GM12874 (cell line): ENCODE measurements at regions not wholly inside any gene's neighbourhood (a gene's known extent, or its start where the extent isn't known, plus 50 kb on each side); places are given as distances from the start of the nearest gene placed in this dataset.

ENCODE experiments used
- CTCF ChIP-seq: IDR thresholded peaks from 2 replicates; pipeline ENCODE4 v1.5.1; 2011; ENCODE audit warnings: low read depth, mild to moderate bottlenecking, control low read depth, low read length, moderate library complexity; ENCODE audit not compliant: insufficient read depth

- TF ChIP-seq CTCF: no peak
These were observed 1021.6 kb downstream of the NCAM2 start for GRCh38 chr21:22019766-22020165.

- TF ChIP-seq CTCF: no peak
These were observed 1022.0 kb downstream of the NCAM2 start for GRCh38 chr21:22020221-22020620.

GRCh38 chr21:22044431-22044830 is 1046.2 kb downstream of the NCAM2 start:
- no peak for TF ChIP-seq CTCF

GRCh38 chr21:22046576-22046975 is 1048.4 kb downstream of the NCAM2 start:
- no peak for TF ChIP-seq CTCF

- no peak for TF ChIP-seq CTCF
These were observed 1058.7 kb downstream of the NCAM2 start for GRCh38 chr21:22056904-22057303.

GRCh38 chr21:22062472-22063139 is 1064.4 kb downstream of the NCAM2 start:
- no peak for TF ChIP-seq CTCF

- no peak for TF ChIP-seq CTCF
These were observed 1064.9 kb downstream of the NCAM2 start for GRCh38 chr21:22063140-22063539.
